Activated CD4-positive, alpha-beta memory T cell treated with anti-CD3 and anti-CD28 coated beads for 36 hours (primary cell): ENCODE measurements at regions not wholly inside any gene's neighbourhood (a gene's known extent, or its start where the extent isn't known, plus 50 kb on each side); places are given as distances from the start of the nearest gene placed in this dataset.

Source experiments
- CTCF ChIA-PET: fragments of 350-600 bp; sonication (Branson Sonifier 250); formaldehyde crosslinking; loops from one replicate; lab custom pipeline; 2021; ENCODE audit warnings: antibody characterized with exemption, inconsistent platforms; lab: Charles Lee
- POLR2A ChIA-PET: fragments of 350-600 bp; sonication (Branson Sonifier 250); formaldehyde crosslinking; loops from one replicate; lab custom pipeline; 2021; ENCODE audit warnings: antibody characterized with exemption; lab: Charles Lee
- DNase-seq: peaks from one replicate; pipeline ENCODE4 v3.0.0-alpha.2; 2020
- H3K27ac Mint-ChIP-seq: one replicate; pipeline ENCODE4 v1.8.0; 2021; ENCODE audit warnings: mixed read lengths
- H3K27me3 Mint-ChIP-seq: one replicate; pipeline ENCODE4 v1.8.0; 2021; ENCODE audit warnings: mixed read lengths
- H3K36me3 Mint-ChIP-seq: one replicate; pipeline ENCODE4 v1.8.0; 2021; ENCODE audit warnings: mixed read lengths
- H3K4me1 Mint-ChIP-seq: one replicate; pipeline ENCODE4 v1.8.0; 2021; ENCODE audit warnings: low read depth, mixed read lengths
- H3K4me3 Mint-ChIP-seq: one replicate; pipeline ENCODE4 v1.8.0; 2021; ENCODE audit warnings: mild to moderate bottlenecking, mixed read lengths
- H3K9me3 Mint-ChIP-seq: one replicate; pipeline ENCODE4 v1.8.0; 2021; ENCODE audit warnings: mixed read lengths
- intact Hi-C: fragments of 100-400 bp; cut with micrococcal nuclease; formaldehyde crosslinking; loops from one replicate; pipeline ENCODE4 v1.15.1; 2023

DNA sequence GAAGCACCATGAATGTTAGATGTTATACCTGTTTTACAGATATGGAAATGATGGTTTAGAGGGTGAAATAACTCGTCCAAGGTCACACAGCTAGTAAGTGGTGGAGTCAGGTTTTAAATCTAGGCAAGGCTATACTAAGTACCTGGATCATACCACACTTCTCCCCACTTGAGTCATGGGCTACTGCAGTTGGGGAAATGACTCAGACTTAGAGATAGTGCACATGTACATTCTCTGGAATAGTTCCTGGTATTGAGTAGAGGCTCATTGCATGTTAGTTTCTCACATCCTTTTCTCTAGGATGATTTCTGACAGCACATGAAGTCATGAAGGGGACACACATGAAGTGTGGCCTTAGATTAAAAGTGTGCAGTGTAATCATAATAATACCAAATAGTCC, 76.2 kb upstream of the TNFSF11 start:
- H3K27me3 Mint-ChIP-seq: no peaks in the 10 kb centered on the region
- intact Hi-C loops: loop anchor here (1.0 to 10.0 kb wide), 15 partner anchors 49 to 1300 kb away; partner anchors contain the start of genes EPSTI1 and VWA8
- H3K4me1 Mint-ChIP-seq: peaks cover 54% of the 10 kb centered on the region
- POLR2A ChIA-PET: interaction anchor here (0.8 to 2.9 kb wide), 10 partner anchors 23 to 226 kb away, joined by 3 to 34 read pairs (median 6); partner anchors contain the start of gene AKAP11
- peak overlapping the region; percentile 86 for H3K27ac Mint-ChIP-seq
- peaks cover 7% of the 10 kb centered on the region for H3K36me3 Mint-ChIP-seq
- peaks cover 7% of the 10 kb centered on the region for H3K9me3 Mint-ChIP-seq
- CTCF ChIA-PET: interaction anchor here (1.1 to 1.4 kb wide), 2 partner anchors 92 to 226 kb away, joined by 3 read pairs; partner anchors contain the start of gene AKAP11
- peak; percentile 65 for DNase-seq
- H3K4me3 Mint-ChIP-seq: peak overlapping the region; percentile 12

DNA sequence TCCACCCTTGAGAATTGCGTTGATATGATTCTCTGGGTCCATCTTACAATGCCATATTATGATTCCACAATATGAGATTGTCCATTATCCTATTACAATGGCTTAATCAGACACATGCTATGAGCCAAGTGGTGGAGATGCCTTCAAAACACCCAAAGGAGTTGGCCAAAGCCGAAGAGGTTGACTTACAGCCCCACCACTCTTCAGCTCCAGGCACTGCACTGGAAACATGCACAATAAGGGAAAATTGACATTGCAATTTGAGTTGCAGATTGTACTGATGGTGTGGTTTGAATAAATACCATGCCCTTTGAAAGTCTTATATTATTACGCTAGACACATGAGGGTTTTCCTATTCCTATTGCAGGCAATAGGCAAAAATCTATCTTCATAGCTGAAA, 75.4 kb upstream of the TNFSF11 start:
- peaks cover 53% of the 10 kb centered on the region for H3K4me1 Mint-ChIP-seq
- H3K9me3 Mint-ChIP-seq: peaks cover 7% of the 10 kb centered on the region
- POLR2A ChIA-PET: interaction anchor here (2.6 kb wide), 1 partner anchor 104 kb away, joined by 34 read pairs; no protein-coding TSS in a partner anchor

More for the DNA sequence above, 75.4 kb upstream of the TNFSF11 start:
- DNase-seq: peak; percentile 26
- intact Hi-C loops: loop anchor here (5.0 to 10.0 kb wide), 6 partner anchors 309 to 596 kb away; partner anchors contain the start of genes EPSTI1 and VWA8
- Mint-ChIP-seq H3K27me3 (no peaks in the 10 kb centered on the region), H3K27ac (peak overlapping the region; percentile 68), H3K36me3 (peaks cover 7% of the 10 kb centered on the region), H3K4me3 (no peak overlapping the region)
- CTCF ChIA-PET: interaction anchor here (1.1 to 1.4 kb wide), 2 partner anchors 92 to 227 kb away, joined by 3 read pairs; partner anchors contain the start of gene AKAP11
